NCI-H2029 (cell line): ENCODE measurements at regions not wholly inside any gene's neighbourhood (a gene's known extent, or its start where the extent isn't known, plus 50 kb on each side); places are given as distances from the start of the nearest gene placed in this dataset.
"Not testable (repeated sequence)": the region's sequence is repeated elsewhere in the genome, so short reads cannot be mapped to it uniquely, and the experiment has no call there.

ENCODE experiments used
- DNase-seq: peaks from one replicate; lab custom pipeline; 2025; lab: John Stamatoyannopoulos, UW

GRCh38 chr6:137655291-137655690, 161.1 kb upstream of the OLIG3 start:
- DNase-seq = no peak

- DNase-seq = no peak
These were observed 162.5 kb upstream of the OLIG3 start for GRCh38 chr6:137656735-137657134.

GRCh38 chr6:137657351-137657911, 163.2 kb upstream of the OLIG3 start:
- DNase-seq = no peak

GRCh38 chr6:137658287-137658686, 164.1 kb upstream of the OLIG3 start:
- no peak for DNase-seq

- DNase-seq = no peak
These were observed 165.7 kb upstream of the OLIG3 start for GRCh38 chr6:137659871-137660270.

GRCh38 chr6:137660296-137660731, 166.1 kb upstream of the OLIG3 start:
- DNase-seq = no peak

GRCh38 chr6:137661601-137662000, 167.4 kb upstream of the OLIG3 start:
- DNase-seq = no peak

GRCh38 chr6:137664183-137664582, 170.0 kb upstream of the OLIG3 start:
- DNase-seq = no peak

- no peak for DNase-seq
These were observed 171.2 kb upstream of the OLIG3 start for GRCh38 chr6:137665342-137665934.

GRCh38 chr6:137666202-137666774, 172.1 kb upstream of the OLIG3 start:
- no peak for DNase-seq

- no peak for DNase-seq
These were observed 179.4 kb upstream of the OLIG3 start for GRCh38 chr6:137673603-137674002.

- no peak for DNase-seq
These were observed 182.7 kb upstream of the OLIG3 start for GRCh38 chr6:137676888-137677287.

- DNase-seq = no peak
These were observed 183.5 kb upstream of the OLIG3 start for GRCh38 chr6:137677709-137678108.

GRCh38 chr6:137678451-137678850, 184.3 kb upstream of the OLIG3 start:
- DNase-seq = no peak

- DNase-seq = no peak
These were observed 186.2 kb upstream of the TNFAIP3 start for GRCh38 chr6:137680705-137681346.

GRCh38 chr6:137681445-137682009, 185.5 kb upstream of the TNFAIP3 start:
- no peak for DNase-seq

- not testable (repeated sequence) for DNase-seq
These were observed 184.4 kb upstream of the TNFAIP3 start for GRCh38 chr6:137682658-137683057.

- DNase-seq = no peak
These were observed 183.1 kb upstream of the TNFAIP3 start for GRCh38 chr6:137683916-137684315.

GRCh38 chr6:137685798-137686375, 181.2 kb upstream of the TNFAIP3 start:
- DNase-seq = no peak

- no peak for DNase-seq
These were observed 179.2 kb upstream of the TNFAIP3 start for GRCh38 chr6:137687818-137688217.

GRCh38 chr6:137688230-137688971, 178.7 kb upstream of the TNFAIP3 start:
- no peak for DNase-seq

- no peak for DNase-seq
These were observed 177.7 kb upstream of the TNFAIP3 start for GRCh38 chr6:137689377-137689776.
